ENCODE measurements at regions not wholly inside any gene's neighbourhood (a gene's known extent, or its start where the extent isn't known, plus 50 kb on each side); places are given as distances from the start of the nearest gene placed in this dataset.

GRCh38 chr21:22277341-22277740 is 1279.1 kb downstream of the NCAM2 start:
- no peak for DNase-seq (ENCODE audit: low spot score)
- TF ChIP-seq CTCF (IDR thresholded peaks at IDR 0.05) = no peak
- no peak for ATAC-seq (ENCODE audit: low FRiP score)

GRCh38 chr21:22278366-22278765 is 1280.2 kb downstream of the NCAM2 start:
- no peak for TF ChIP-seq CTCF (IDR thresholded peaks at IDR 0.05)
- ATAC-seq (ENCODE audit: low FRiP score) = no peak
- no peak for DNase-seq (ENCODE audit: low spot score)

GRCh38 chr21:22280851-22281250 is 1282.6 kb downstream of the NCAM2 start:
- DNase-seq (ENCODE audit: low spot score) (no peak), ATAC-seq (ENCODE audit: low FRiP score) (no peak)
- TF ChIP-seq CTCF (IDR thresholded peaks at IDR 0.05) = no peak

- ATAC-seq (ENCODE audit: low FRiP score) (no peak), DNase-seq (ENCODE audit: low spot score) (no peak)
- no peak for TF ChIP-seq CTCF (IDR thresholded peaks at IDR 0.05)
Observed at GRCh38 chr21:22288885-22289499, 1290.8 kb downstream of the NCAM2 start.

- no peak for DNase-seq (ENCODE audit: low spot score)
- ATAC-seq (ENCODE audit: low FRiP score) = no peak
- TF ChIP-seq CTCF (IDR thresholded peaks at IDR 0.05) = no peak
Observed at GRCh38 chr21:22292144-22292543, 1293.9 kb downstream of the NCAM2 start.

- DNase-seq (ENCODE audit: low spot score) = no peak
- TF ChIP-seq CTCF (IDR thresholded peaks at IDR 0.05) = no peak
- ATAC-seq (ENCODE audit: low FRiP score) = no peak
Observed at GRCh38 chr21:22297575-22297974, 1299.4 kb downstream of the NCAM2 start.

GRCh38 chr21:22311741-22312462 is 1313.7 kb downstream of the NCAM2 start:
- no peak for ATAC-seq (ENCODE audit: low FRiP score)
- no peak for TF ChIP-seq CTCF (IDR thresholded peaks at IDR 0.05)
- DNase-seq (ENCODE audit: low spot score) = no peak
